ENCODE measurements at regions not wholly inside any gene's neighbourhood (a gene's known extent, or its start where the extent isn't known, plus 50 kb on each side); places are given as distances from the start of the nearest gene placed in this dataset.
"Not testable (repeated sequence)": the region's sequence is repeated elsewhere in the genome, so short reads cannot be mapped to it uniquely, and the experiment has no call there.

GRCh38 chr7:67928141-67928540 lies 931.5 kb downstream of the TYW1 start:
- Mint-ChIP-seq H3K9me3 (no peaks in the 10 kb centered on the region), H3K4me3 (no peak overlapping the region), H3K27ac (no peak overlapping the region), H3K27me3 (no peaks in the 10 kb centered on the region), H3K4me1 (no peaks in the 10 kb centered on the region), H3K36me3 (no peaks in the 10 kb centered on the region)

- H3K36me3 Mint-ChIP-seq, H3K27me3 Mint-ChIP-seq, H3K9me3 Mint-ChIP-seq, H3K4me3 Mint-ChIP-seq, H3K4me1 Mint-ChIP-seq, H3K27ac Mint-ChIP-seq: not testable (repeated sequence)
Measured at GRCh38 chr7:67936447-67936846, 939.8 kb downstream of the TYW1 start.

GRCh38 chr7:67940400-67940799 lies 943.8 kb downstream of the TYW1 start:
- Mint-ChIP-seq H3K27me3 (no peaks in the 10 kb centered on the region), H3K4me3 (no peak overlapping the region), H3K36me3 (no peaks in the 10 kb centered on the region), H3K27ac (no peak overlapping the region), H3K9me3 (no peaks in the 10 kb centered on the region), H3K4me1 (no peaks in the 10 kb centered on the region)

GRCh38 chr7:67947191-67947590 lies 950.6 kb downstream of the TYW1 start:
- H3K4me3 Mint-ChIP-seq = no peak overlapping the region
- H3K27me3 Mint-ChIP-seq = no peaks in the 10 kb centered on the region
- no peaks in the 10 kb centered on the region for H3K4me1 Mint-ChIP-seq
- no peak overlapping the region for H3K27ac Mint-ChIP-seq
- no peaks in the 10 kb centered on the region for H3K9me3 Mint-ChIP-seq
- no peaks in the 10 kb centered on the region for H3K36me3 Mint-ChIP-seq

GRCh38 chr7:67947646-67948045 lies 951.0 kb downstream of the TYW1 start:
- Mint-ChIP-seq H3K4me1 (no peaks in the 10 kb centered on the region), H3K36me3 (no peaks in the 10 kb centered on the region), H3K27ac (no peak overlapping the region), H3K9me3 (no peaks in the 10 kb centered on the region), H3K27me3 (no peaks in the 10 kb centered on the region), H3K4me3 (no peak overlapping the region)

- no peak overlapping the region for H3K4me3 Mint-ChIP-seq
- no peaks in the 10 kb centered on the region for H3K36me3 Mint-ChIP-seq
- H3K27ac Mint-ChIP-seq = no peak overlapping the region
- peaks cover 12% of the 10 kb centered on the region for H3K9me3 Mint-ChIP-seq
- H3K4me1 Mint-ChIP-seq = no peaks in the 10 kb centered on the region
- H3K27me3 Mint-ChIP-seq = no peaks in the 10 kb centered on the region
Measured at GRCh38 chr7:67950321-67951083, 953.9 kb downstream of the TYW1 start.

GRCh38 chr7:67955061-67955460 lies 958.4 kb downstream of the TYW1 start:
- peaks cover 1% of the 10 kb centered on the region for H3K27me3 Mint-ChIP-seq
- H3K4me3 Mint-ChIP-seq = no peak overlapping the region
- no peak overlapping the region for H3K27ac Mint-ChIP-seq
- peaks cover 21% of the 10 kb centered on the region for H3K9me3 Mint-ChIP-seq
- H3K4me1 Mint-ChIP-seq = no peaks in the 10 kb centered on the region
- no peaks in the 10 kb centered on the region for H3K36me3 Mint-ChIP-seq

GRCh38 chr7:67962863-67963262 lies 966.2 kb downstream of the TYW1 start:
- Mint-ChIP-seq H3K4me3 (no peak overlapping the region), H3K4me1 (no peaks in the 10 kb centered on the region), H3K36me3 (no peaks in the 10 kb centered on the region), H3K9me3 (peaks cover 5% of the 10 kb centered on the region), H3K27me3 (peaks cover 1% of the 10 kb centered on the region), H3K27ac (no peak overlapping the region)

GRCh38 chr7:67976490-67976889 lies 979.9 kb downstream of the TYW1 start:
- Mint-ChIP-seq H3K4me3 (no peak overlapping the region), H3K9me3 (no peaks in the 10 kb centered on the region), H3K27me3 (no peaks in the 10 kb centered on the region), H3K36me3 (no peaks in the 10 kb centered on the region), H3K4me1 (no peaks in the 10 kb centered on the region), H3K27ac (no peak overlapping the region)

GRCh38 chr7:67983486-67983885 lies 986.9 kb downstream of the TYW1 start:
- peaks cover 7% of the 10 kb centered on the region for H3K9me3 Mint-ChIP-seq
- H3K27ac Mint-ChIP-seq = no peak overlapping the region
- H3K27me3 Mint-ChIP-seq = no peaks in the 10 kb centered on the region
- no peak overlapping the region for H3K4me3 Mint-ChIP-seq
- H3K36me3 Mint-ChIP-seq = no peaks in the 10 kb centered on the region
- H3K4me1 Mint-ChIP-seq = no peaks in the 10 kb centered on the region

- H3K4me3 Mint-ChIP-seq = no peak overlapping the region
- no peaks in the 10 kb centered on the region for H3K27me3 Mint-ChIP-seq
- H3K27ac Mint-ChIP-seq = no peak overlapping the region
- peaks cover 7% of the 10 kb centered on the region for H3K9me3 Mint-ChIP-seq
- no peaks in the 10 kb centered on the region for H3K4me1 Mint-ChIP-seq
- no peaks in the 10 kb centered on the region for H3K36me3 Mint-ChIP-seq
Measured at GRCh38 chr7:67984326-67984725, 987.7 kb downstream of the TYW1 start.

- H3K27me3 Mint-ChIP-seq = peaks cover 2% of the 10 kb centered on the region
- no peaks in the 10 kb centered on the region for H3K36me3 Mint-ChIP-seq
- H3K9me3 Mint-ChIP-seq = peaks cover 6% of the 10 kb centered on the region
- H3K4me3 Mint-ChIP-seq = no peak overlapping the region
- H3K27ac Mint-ChIP-seq = no peak overlapping the region
- H3K4me1 Mint-ChIP-seq = no peaks in the 10 kb centered on the region
Measured at GRCh38 chr7:67989142-67989541, 992.5 kb downstream of the TYW1 start.

GRCh38 chr7:67990003-67990402 lies 993.4 kb downstream of the TYW1 start:
- Mint-ChIP-seq H3K36me3 (no peaks in the 10 kb centered on the region), H3K4me1 (no peaks in the 10 kb centered on the region)

GRCh38 chr7:67990716-67991115 lies 994.1 kb downstream of the TYW1 start:
- Mint-ChIP-seq H3K27ac (no peak overlapping the region), H3K36me3 (no peaks in the 10 kb centered on the region), H3K4me3 (no peak overlapping the region), H3K27me3 (peaks cover 2% of the 10 kb centered on the region), H3K4me1 (no peaks in the 10 kb centered on the region), H3K9me3 (no peaks in the 10 kb centered on the region)

More at GRCh38 chr7:67990003-67990402, 993.4 kb downstream of the TYW1 start:
- Mint-ChIP-seq H3K9me3 (no peaks in the 10 kb centered on the region), H3K4me3 (no peak overlapping the region), H3K27ac (no peak overlapping the region), H3K27me3 (peaks cover 2% of the 10 kb centered on the region)

GRCh38 chr7:67992287-67992686 lies 995.7 kb downstream of the TYW1 start:
- no peaks in the 10 kb centered on the region for H3K4me1 Mint-ChIP-seq
- H3K36me3 Mint-ChIP-seq = no peaks in the 10 kb centered on the region

GRCh38 chr7:68005992-68006391 lies 1009.4 kb downstream of the TYW1 start:
- Mint-ChIP-seq H3K4me1 (no peaks in the 10 kb centered on the region), H3K4me3 (no peak overlapping the region), H3K27ac (no peak overlapping the region), H3K27me3 (peaks cover 3% of the 10 kb centered on the region), H3K9me3 (peaks cover 5% of the 10 kb centered on the region), H3K36me3 (no peaks in the 10 kb centered on the region)

More at GRCh38 chr7:67992287-67992686, 995.7 kb downstream of the TYW1 start:
- Mint-ChIP-seq H3K9me3 (no peaks in the 10 kb centered on the region), H3K27me3 (peaks cover 2% of the 10 kb centered on the region), H3K27ac (no peak overlapping the region), H3K4me3 (no peak overlapping the region)

GRCh38 chr7:68006619-68007018 lies 1010.0 kb downstream of the TYW1 start:
- Mint-ChIP-seq H3K27me3 (peaks cover 3% of the 10 kb centered on the region), H3K4me3 (no peak overlapping the region), H3K36me3 (no peaks in the 10 kb centered on the region), H3K9me3 (peaks cover 12% of the 10 kb centered on the region), H3K27ac (no peak overlapping the region), H3K4me1 (no peaks in the 10 kb centered on the region)
